H54 (cell line): ENCODE measurements at regions not wholly inside any gene's neighbourhood (a gene's known extent, or its start where the extent isn't known, plus 50 kb on each side); places are given as distances from the start of the nearest gene placed in this dataset.
"Not testable (repeated sequence)": the region's sequence is repeated elsewhere in the genome, so short reads cannot be mapped to it uniquely, and the experiment has no call there.

Experiments
- DNase-seq: peaks from one replicate; pipeline ENCODE4 v3.0.0; 2011; ENCODE audit warnings: low spot score, mixed read lengths; ENCODE audit not compliant: insufficient read length
- FAIRE-seq: peaks from 3 replicates; lab custom pipeline; 2011; peaks lifted over from hg19 to GRCh38; lab: Jason Lieb, UNC
- POLR2A ChIP-seq: IDR thresholded peaks from 2 replicates; pipeline ENCODE4 v1.6.1; 2011; ENCODE audit warnings: low read depth, mild to moderate bottlenecking, low read length

- no peak for TF ChIP-seq POLR2A
- DNase-seq (no peak), FAIRE-seq (no peak)
These were observed 342.2 kb downstream of the OMA1 start for GRCh38 chr1:58204284-58204683.

GRCh38 chr1:58201492-58202106 is 344.9 kb downstream of the OMA1 start:
- TF ChIP-seq POLR2A = no peak
- DNase-seq (no peak), FAIRE-seq (no peak)

DNA sequence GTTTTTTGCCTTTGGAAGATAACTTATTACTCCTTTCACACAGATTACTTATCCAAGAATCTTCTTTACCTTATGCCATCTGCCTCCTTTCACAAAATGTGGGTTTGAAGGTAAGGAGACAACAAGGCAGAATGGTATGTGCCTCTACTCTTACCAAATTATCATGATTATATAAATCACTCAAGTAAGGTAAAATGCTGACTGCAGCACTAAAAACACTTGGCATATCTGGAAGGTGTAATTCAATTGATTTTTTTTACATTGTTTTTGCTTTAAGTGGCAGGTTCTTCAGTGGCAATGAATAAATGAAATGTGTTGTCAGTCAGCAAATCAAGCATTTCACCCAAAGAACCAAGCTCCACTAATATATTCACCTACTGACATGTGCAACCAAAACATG is 346.1 kb downstream of the OMA1 start:
- no peak for TF ChIP-seq POLR2A
- FAIRE-seq (no peak), DNase-seq (no peak)

DNA sequence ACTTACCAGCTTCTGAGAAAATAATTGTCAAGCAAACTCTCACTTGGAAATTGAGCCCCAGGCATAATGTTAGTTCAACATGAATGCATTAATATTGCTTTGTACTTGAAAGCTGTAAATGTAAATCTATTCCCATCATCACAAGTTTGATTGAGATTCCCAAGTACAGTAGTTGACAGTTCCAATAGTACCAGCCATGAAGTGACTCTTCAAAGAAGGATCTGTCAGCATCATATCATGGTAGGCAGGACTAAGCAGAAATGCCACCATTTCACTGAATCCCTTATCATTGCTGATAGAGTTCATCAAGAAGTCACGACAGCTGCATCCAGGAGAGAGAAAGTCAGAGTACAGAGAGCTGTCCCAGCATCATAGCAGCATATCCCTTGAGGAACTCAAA is 348.7 kb downstream of the OMA1 start:
- FAIRE-seq (no peak), DNase-seq (no peak)
- no peak for TF ChIP-seq POLR2A

DNA sequence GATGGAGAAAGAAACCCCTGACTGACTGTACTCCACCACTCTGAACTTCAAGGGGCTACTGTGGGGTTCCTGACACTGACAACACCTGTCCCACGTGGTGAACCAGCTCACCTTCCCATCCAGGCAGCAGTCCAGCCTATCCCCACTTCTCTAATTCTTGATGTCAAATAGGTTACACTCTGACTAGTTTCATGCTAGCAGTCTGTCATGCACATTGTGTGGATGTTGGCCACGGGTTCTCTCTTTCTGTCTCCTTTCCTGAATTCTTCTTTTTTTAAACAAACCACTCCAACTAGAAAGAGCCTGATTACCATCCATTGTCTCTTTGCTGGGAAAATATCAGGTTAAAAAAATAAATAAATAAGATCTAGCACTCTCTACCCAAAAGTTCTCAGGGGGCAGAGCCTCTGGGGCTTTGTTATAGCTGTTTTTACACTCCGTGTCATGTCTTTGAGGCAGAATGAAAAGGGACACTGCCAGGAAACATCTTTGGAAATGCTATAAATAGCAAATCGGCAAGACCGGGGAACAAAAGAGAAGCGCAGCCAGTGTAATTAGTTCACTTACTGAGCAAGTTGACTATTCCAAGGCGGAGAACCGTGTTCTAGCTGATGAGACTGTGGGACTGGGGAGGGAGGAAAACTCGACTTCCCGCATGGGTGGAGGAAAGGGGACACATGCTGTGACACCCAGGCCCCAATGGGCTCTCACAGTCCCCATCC is 356.1 kb downstream of the OMA1 start:
- DNase-seq (no peak), FAIRE-seq (no peak)
- TF ChIP-seq POLR2A = no peak

GRCh38 chr1:58189453-58189852 is 357.1 kb downstream of the OMA1 start:
- DNase-seq (no peak), FAIRE-seq (no peak)
- TF ChIP-seq POLR2A = no peak

DNA sequence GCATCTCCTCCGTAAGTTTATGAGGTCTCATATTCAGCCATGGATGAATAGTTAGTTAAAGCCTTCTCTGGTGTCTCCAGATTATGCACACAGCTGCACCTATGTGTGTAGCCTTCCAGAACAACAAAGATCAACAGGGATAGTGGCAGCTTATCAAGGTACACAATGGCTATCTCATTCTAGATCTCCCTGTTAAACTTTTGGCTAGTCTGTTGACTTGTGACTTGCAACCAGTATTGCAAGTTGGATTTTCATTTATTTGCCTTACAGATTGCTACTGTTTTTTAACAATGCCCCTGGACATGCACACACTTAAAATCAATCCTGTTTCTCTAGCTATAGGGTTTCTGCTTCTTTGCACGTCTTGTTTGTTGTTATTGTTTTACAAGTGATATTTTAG is 363.2 kb downstream of the OMA1 start:
- FAIRE-seq (no peak), DNase-seq (no peak)
- no peak for TF ChIP-seq POLR2A

- no peak for DNase-seq
- TF ChIP-seq POLR2A = no peak
- no peak for FAIRE-seq
These were observed 366.0 kb downstream of the OMA1 start for GRCh38 chr1:58180537-58180936.

DNA sequence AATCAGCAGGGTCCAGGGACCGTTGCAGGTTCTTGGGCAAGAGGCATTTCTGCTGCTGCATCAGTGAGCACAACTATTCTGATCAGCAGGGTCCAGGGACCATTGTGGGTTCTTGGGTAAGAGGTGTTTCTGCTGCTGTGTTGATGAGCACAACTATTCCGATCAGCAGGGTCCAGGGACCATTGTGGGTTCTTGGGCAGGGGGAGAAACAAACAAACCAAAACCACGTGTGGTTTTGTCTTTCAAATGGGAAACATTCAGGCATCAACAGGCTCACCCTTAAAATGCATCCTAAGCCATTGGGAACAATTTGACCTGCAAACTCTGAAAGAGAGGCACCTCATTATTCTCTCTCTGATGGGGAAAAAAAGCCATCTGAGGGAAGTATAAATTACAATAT is 377.4 kb downstream of the OMA1 start:
- FAIRE-seq, DNase-seq: not testable (repeated sequence)

DNA sequence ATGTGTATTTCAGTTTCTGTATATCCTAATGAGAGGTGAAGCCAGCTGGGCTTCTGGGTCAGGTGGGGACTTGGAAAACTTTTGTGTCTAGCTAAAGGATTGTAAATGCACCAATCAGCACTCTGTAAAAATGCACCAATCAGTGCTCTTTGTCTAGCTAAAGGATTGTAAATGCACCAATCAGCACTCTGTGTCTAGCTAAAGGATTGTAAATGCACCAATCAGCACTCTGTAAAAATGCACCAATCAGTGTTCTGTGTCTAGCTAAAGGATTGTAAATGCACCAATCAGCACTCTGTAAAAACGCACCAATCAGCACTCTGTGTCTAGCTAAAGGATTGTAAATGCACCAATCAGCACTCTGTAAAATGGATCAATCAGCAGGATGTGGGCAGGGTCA is 379.4 kb downstream of the OMA1 start:
- not testable (repeated sequence) for FAIRE-seq, DNase-seq

- no peak for TF ChIP-seq POLR2A
- DNase-seq (no peak), FAIRE-seq (no peak)
These were observed 380.1 kb downstream of the OMA1 start for GRCh38 chr1:58166417-58166816.

- TF ChIP-seq POLR2A = no peak
- FAIRE-seq (no peak), DNase-seq (no peak)
These were observed 381.5 kb downstream of the OMA1 start for GRCh38 chr1:58165073-58165472.

- TF ChIP-seq POLR2A = no peak
- DNase-seq (peak; percentile 25), FAIRE-seq (no peak)
These were observed 383.5 kb downstream of the OMA1 start for GRCh38 chr1:58162952-58163550.

- no peak for TF ChIP-seq POLR2A
- DNase-seq (no peak), FAIRE-seq (no peak)
These were observed 387.1 kb downstream of the OMA1 start for GRCh38 chr1:58159434-58159830.
